ENCODE measurements at regions not wholly inside any gene's neighbourhood (a gene's known extent, or its start where the extent isn't known, plus 50 kb on each side); places are given as distances from the start of the nearest gene placed in this dataset.

GRCh38 chr7:72524037-72524436, 111.9 kb upstream of the CALN1 start:
- no peak for DNase-seq (ENCODE audit: low spot score)

GRCh38 chr7:72504061-72504706, 92.0 kb upstream of the CALN1 start:
- no peak for DNase-seq (ENCODE audit: low spot score)

GRCh38 chr7:72503644-72504043, 91.5 kb upstream of the CALN1 start:
- DNase-seq (ENCODE audit: low spot score), result no peak

GRCh38 chr7:72494807-72495206, 82.7 kb upstream of the CALN1 start:
- DNase-seq (ENCODE audit: low spot score), result no peak

- peak; percentile 87 for DNase-seq (ENCODE audit: low spot score)
These were observed 81.9 kb upstream of the CALN1 start for GRCh38 chr7:72493850-72494661.

- DNase-seq (ENCODE audit: low spot score), result no peak
These were observed 80.4 kb upstream of the CALN1 start for GRCh38 chr7:72492461-72493065.

- no peak for DNase-seq (ENCODE audit: low spot score)
These were observed 78.2 kb upstream of the CALN1 start for GRCh38 chr7:72490301-72490700.

- DNase-seq (ENCODE audit: low spot score), result no peak
These were observed 69.8 kb upstream of the CALN1 start for GRCh38 chr7:72481934-72482333.

GRCh38 chr7:72476608-72477305, 64.6 kb upstream of the CALN1 start:
- DNase-seq (ENCODE audit: low spot score), result no peak

- no peak for DNase-seq (ENCODE audit: low spot score)
These were observed 55.1 kb upstream of the CALN1 start for GRCh38 chr7:72467237-72467636.

- DNase-seq (ENCODE audit: low spot score), result no peak
These were observed 54.7 kb upstream of the CALN1 start for GRCh38 chr7:72466797-72467196.

- DNase-seq (ENCODE audit: low spot score), result no peak
These were observed 53.4 kb upstream of the CALN1 start for GRCh38 chr7:72465521-72465920.

GRCh38 chr7:72462311-72462710, 50.2 kb upstream of the CALN1 start:
- no peak for DNase-seq (ENCODE audit: low spot score)

Measured in mucosa of gallbladder (tissue), 1 donor.